Progenitor cell of endocrine pancreas (in vitro differentiated cells): ENCODE measurements at regions not wholly inside any gene's neighbourhood (a gene's known extent, or its start where the extent isn't known, plus 50 kb on each side); places are given as distances from the start of the nearest gene placed in this dataset.

Experiments
- DNase-seq: peaks from one replicate; pipeline ENCODE4 v3.0.0; 2021; ENCODE audit warnings: low spot score; ENCODE audit not compliant: unreplicated experiment
- H3K27ac Mint-ChIP-seq: 2 replicates; pipeline ENCODE4 v1.8.0; 2021; ENCODE audit warnings: mild to moderate bottlenecking, moderate library complexity, mixed read lengths
- H3K27me3 Mint-ChIP-seq: 2 replicates; pipeline ENCODE4 v1.8.0; 2021; ENCODE audit warnings: mixed read lengths
- H3K36me3 Mint-ChIP-seq: 2 replicates; pipeline ENCODE4 v1.8.0; 2022; ENCODE audit warnings: mixed read lengths; ENCODE audit not compliant: insufficient read depth
- H3K4me1 Mint-ChIP-seq: 2 replicates; pipeline ENCODE4 v1.8.0; 2021; ENCODE audit warnings: low read depth, mixed read lengths
- H3K4me3 Mint-ChIP-seq: 2 replicates; pipeline ENCODE4 v1.8.0; 2021; ENCODE audit warnings: low read depth, mild to moderate bottlenecking, moderate library complexity, mixed read lengths
- H3K9me3 Mint-ChIP-seq: 2 replicates; pipeline ENCODE4 v1.8.0; 2021; ENCODE audit warnings: low read depth, mixed read lengths
- TF ChIP-seq, protein P1 (sequence below): fragments of 200-600 bp; sonication (generic); IDR thresholded peaks from one replicate; pipeline ENCODE4 v1.5.0; 2021; ENCODE audit warnings: antibody characterized with exemption, mild to moderate bottlenecking; ENCODE audit not compliant: unreplicated experiment

GRCh38 chr20:60780388-60781025 lies 471.6 kb upstream of the CDH4 start:
- Mint-ChIP-seq H3K36me3 (no peaks in the 10 kb centered on the region), H3K27ac (no peak overlapping the region), H3K4me1 (peaks cover 9% of the 10 kb centered on the region), H3K4me3 (no peak overlapping the region), H3K27me3 (peaks cover 19% of the 10 kb centered on the region), H3K9me3 (no peaks in the 10 kb centered on the region)
- DNase-seq = no peak
- TF ChIP-seq, protein P1, sequence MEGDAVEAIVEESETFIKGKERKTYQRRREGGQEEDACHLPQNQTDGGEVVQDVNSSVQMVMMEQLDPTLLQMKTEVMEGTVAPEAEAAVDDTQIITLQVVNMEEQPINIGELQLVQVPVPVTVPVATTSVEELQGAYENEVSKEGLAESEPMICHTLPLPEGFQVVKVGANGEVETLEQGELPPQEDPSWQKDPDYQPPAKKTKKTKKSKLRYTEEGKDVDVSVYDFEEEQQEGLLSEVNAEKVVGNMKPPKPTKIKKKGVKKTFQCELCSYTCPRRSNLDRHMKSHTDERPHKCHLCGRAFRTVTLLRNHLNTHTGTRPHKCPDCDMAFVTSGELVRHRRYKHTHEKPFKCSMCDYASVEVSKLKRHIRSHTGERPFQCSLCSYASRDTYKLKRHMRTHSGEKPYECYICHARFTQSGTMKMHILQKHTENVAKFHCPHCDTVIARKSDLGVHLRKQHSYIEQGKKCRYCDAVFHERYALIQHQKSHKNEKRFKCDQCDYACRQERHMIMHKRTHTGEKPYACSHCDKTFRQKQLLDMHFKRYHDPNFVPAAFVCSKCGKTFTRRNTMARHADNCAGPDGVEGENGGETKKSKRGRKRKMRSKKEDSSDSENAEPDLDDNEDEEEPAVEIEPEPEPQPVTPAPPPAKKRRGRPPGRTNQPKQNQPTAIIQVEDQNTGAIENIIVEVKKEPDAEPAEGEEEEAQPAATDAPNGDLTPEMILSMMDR = no peak

GRCh38 chr20:60782959-60783625 lies 469.0 kb upstream of the CDH4 start:
- H3K36me3 Mint-ChIP-seq = no peaks in the 10 kb centered on the region
- no peak for DNase-seq
- H3K9me3 Mint-ChIP-seq = no peaks in the 10 kb centered on the region
- peaks cover 29% of the 10 kb centered on the region for H3K27me3 Mint-ChIP-seq
- H3K27ac Mint-ChIP-seq = no peak overlapping the region
- H3K4me3 Mint-ChIP-seq = no peak overlapping the region
- TF ChIP-seq, protein P1 = no peak
- H3K4me1 Mint-ChIP-seq = peaks cover 5% of the 10 kb centered on the region

- Mint-ChIP-seq H3K9me3 (no peaks in the 10 kb centered on the region), H3K4me1 (peaks cover 5% of the 10 kb centered on the region), H3K27me3 (peaks cover 41% of the 10 kb centered on the region), H3K36me3 (no peaks in the 10 kb centered on the region), H3K27ac (no peak overlapping the region), H3K4me3 (no peak overlapping the region)
- TF ChIP-seq, protein P1 = no peak
- DNase-seq = no peak
Observed at GRCh38 chr20:60785301-60785700, 466.8 kb upstream of the CDH4 start.

- no peak overlapping the region for H3K27ac Mint-ChIP-seq
- no peak for DNase-seq
- TF ChIP-seq, protein P1 = no peak
- no peaks in the 10 kb centered on the region for H3K9me3 Mint-ChIP-seq
- H3K4me1 Mint-ChIP-seq = peaks cover 5% of the 10 kb centered on the region
- H3K27me3 Mint-ChIP-seq = peaks cover 46% of the 10 kb centered on the region
- no peak overlapping the region for H3K4me3 Mint-ChIP-seq
- H3K36me3 Mint-ChIP-seq = no peaks in the 10 kb centered on the region
Observed at GRCh38 chr20:60785785-60786184, 466.3 kb upstream of the CDH4 start.

GRCh38 chr20:60786686-60787217 lies 465.3 kb upstream of the CDH4 start:
- Mint-ChIP-seq H3K36me3 (no peaks in the 10 kb centered on the region), H3K9me3 (no peaks in the 10 kb centered on the region), H3K27me3 (peaks cover 55% of the 10 kb centered on the region), H3K27ac (no peak overlapping the region), H3K4me1 (peaks cover 5% of the 10 kb centered on the region), H3K4me3 (no peak overlapping the region)
- TF ChIP-seq, protein P1 = no peak
- no peak for DNase-seq
